ENCODE measurements at regions not wholly inside any gene's neighbourhood (a gene's known extent, or its start where the extent isn't known, plus 50 kb on each side); places are given as distances from the start of the nearest gene placed in this dataset.
"Not testable (repeated sequence)": the region's sequence is repeated elsewhere in the genome, so short reads cannot be mapped to it uniquely, and the experiment has no call there.

DNA sequence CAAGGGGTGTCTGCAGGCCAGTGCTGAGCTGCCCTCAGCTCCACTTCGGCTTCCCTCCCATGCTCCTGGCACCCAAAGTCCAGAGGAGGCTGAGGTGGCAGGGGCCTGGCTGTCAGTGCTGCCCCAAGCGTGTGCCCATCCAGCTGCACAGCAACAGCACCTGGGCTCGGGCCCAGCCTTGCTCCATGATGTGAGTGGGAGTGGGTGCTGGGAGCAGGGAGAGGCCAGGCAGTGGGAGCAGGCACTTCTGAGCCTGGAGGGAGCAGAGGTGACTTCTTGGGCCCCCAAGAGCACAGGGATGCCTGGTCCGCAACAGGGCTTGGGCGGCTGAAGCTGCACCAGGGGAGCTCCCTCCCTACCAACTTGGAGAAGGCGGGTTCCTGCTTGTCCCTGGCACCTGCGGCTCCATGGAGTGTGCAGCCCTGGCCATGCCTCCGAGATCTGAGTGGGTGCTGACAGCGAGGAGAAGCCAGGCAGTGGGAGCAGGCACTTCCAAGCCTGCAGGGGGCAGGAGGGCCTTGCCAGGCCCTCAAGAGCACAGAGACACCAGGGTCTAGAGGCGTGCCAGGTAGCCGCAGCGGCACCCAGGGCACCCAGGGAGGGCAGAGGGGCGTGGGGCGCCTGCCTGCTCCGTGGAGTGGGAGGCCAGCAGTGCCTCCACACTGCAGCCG lies 366.7 kb upstream of the SGO1 start:
- no peak for ATAC-seq
- TF ChIP-seq OSR1 (CRISPR knock-in tag; IDR thresholded peaks at IDR 0.05) (no peak), ZC3H10 (CRISPR knock-in tag; IDR thresholded peaks at IDR 0.05) (no peak), ISL1 (CRISPR knock-in tag; IDR thresholded peaks at IDR 0.05) (no peak)

DNA sequence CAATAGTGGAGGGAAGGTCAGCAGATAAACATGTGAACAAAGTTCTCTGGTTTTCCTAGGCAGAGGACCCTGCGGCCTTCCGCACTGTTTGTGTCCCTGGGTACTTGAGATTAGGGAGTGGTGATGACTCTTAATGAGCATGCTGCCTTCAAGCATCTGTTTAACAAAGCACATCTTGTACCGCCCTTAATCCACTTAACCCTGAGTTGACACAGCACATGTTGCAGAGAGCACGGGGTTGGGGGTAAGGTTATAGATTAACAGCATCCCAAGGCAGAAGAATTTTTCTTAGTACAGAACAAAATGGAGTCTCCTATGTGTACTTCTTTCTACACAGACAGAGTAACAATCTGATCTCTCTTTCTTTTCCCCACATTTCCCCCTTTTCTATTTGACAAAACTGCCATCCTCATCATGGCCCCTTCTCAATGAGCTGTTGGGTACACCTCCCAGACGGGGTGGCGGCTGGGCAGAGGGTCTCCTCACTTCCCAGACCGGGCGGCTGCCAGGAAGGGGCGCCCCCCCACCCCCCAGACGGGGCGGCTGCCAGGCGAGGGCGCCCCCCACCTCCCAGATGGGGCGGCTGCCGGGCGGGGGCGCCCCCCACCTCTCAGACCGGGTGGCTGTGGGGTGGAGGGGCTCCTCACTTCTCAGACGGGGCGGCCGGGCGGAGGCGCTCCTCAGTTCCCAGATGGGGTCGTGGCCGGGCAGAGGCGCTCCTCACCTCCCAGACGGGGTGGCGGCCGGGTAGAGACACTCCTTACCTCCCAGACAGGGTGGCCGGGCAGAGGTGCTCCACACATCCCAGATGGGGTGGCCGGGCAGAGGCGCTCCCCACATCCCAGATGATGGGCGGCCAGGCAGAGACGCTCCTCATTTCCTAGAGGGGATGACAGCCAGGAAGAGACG lies 361.6 kb upstream of the SGO1 start:
- not testable (repeated sequence) for ATAC-seq

DNA sequence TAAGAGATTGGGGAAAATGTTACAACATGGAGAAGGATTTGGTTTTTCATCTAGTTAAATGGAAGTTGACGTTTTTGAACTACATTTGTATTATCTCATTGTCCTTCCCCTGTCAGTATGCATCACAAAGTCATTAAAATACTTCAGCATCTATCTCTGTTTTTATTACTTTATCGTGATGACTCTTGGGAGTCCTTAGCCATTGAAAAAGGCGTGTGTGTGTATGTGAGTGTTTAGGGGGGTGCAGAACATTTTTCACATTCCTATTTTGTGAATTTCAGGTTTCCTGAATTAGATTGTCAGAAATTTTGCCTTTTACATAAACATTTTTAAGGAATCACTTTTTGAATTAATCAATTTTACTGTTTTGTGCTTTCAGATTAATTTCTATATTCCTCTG lies 360.6 kb upstream of the SGO1 start:
- ATAC-seq, result no peak
- peak; percentile 60 for TF ChIP-seq ISL1 (CRISPR knock-in tag; IDR thresholded peaks at IDR 0.05)
- TF ChIP-seq, protein P1, sequence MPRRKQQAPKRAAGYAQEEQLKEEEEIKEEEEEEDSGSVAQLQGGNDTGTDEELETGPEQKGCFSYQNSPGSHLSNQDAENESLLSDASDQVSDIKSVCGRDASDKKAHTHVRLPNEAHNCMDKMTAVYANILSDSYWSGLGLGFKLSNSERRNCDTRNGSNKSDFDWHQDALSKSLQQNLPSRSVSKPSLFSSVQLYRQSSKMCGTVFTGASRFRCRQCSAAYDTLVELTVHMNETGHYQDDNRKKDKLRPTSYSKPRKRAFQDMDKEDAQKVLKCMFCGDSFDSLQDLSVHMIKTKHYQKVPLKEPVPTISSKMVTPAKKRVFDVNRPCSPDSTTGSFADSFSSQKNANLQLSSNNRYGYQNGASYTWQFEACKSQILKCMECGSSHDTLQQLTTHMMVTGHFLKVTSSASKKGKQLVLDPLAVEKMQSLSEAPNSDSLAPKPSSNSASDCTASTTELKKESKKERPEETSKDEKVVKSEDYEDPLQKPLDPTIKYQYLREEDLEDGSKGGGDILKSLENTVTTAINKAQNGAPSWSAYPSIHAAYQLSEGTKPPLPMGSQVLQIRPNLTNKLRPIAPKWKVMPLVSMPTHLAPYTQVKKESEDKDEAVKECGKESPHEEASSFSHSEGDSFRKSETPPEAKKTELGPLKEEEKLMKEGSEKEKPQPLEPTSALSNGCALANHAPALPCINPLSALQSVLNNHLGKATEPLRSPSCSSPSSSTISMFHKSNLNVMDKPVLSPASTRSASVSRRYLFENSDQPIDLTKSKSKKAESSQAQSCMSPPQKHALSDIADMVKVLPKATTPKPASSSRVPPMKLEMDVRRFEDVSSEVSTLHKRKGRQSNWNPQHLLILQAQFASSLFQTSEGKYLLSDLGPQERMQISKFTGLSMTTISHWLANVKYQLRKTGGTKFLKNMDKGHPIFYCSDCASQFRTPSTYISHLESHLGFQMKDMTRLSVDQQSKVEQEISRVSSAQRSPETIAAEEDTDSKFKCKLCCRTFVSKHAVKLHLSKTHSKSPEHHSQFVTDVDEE (CRISPR knock-in tag; IDR thresholded peaks at IDR 0.05), result no peak

DNA sequence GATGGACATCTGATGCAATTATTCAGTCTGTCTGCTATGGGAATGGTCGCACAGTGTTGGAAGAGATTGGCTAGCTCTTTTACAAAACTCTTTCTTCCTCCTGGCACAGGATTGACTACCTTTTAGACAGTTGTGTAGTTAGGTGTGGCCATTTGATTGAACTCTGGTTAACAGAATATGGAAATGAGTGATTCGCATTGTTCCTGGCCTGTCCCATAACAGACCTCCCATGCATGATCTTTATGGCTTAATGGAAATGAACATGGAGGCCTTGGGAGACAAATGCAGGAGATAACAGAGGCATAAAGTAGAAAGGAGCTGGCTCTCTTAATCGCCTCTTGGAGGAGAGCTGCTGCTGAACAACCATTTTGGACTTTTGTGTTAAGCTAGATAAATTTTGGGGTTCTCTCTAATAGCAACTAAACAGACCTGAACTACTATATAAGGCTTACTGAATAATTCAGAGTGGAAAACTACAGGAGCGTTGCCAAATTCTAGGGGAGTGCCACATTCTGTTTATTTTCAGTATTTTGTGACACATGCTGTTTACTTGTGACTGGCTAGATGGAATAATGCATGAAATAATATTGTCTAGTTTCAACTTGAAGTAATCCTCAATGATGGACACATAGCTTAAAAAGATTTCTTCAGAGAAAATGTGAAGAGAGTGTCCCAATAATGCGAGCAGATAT lies 357.7 kb upstream of the SGO1 start:
- TF ChIP-seq, protein P2, sequence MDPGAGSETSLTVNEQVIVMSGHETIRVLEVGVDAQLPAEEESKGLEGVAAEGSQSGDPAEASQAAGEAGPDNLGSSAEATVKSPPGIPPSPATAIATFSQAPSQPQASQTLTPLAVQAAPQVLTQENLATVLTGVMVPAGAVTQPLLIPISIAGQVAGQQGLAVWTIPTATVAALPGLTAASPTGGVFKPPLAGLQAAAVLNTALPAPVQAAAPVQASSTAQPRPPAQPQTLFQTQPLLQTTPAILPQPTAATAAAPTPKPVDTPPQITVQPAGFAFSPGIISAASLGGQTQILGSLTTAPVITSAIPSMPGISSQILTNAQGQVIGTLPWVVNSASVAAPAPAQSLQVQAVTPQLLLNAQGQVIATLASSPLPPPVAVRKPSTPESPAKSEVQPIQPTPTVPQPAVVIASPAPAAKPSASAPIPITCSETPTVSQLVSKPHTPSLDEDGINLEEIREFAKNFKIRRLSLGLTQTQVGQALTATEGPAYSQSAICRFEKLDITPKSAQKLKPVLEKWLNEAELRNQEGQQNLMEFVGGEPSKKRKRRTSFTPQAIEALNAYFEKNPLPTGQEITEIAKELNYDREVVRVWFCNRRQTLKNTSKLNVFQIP (CRISPR knock-in tag; IDR thresholded peaks at IDR 0.05; ENCODE audit: borderline replicate concordance, low read depth), result no peak
- no peak for TF ChIP-seq TCF4 (CRISPR knock-in tag; IDR thresholded peaks at IDR 0.05; ENCODE audit: borderline replicate concordance)
- TF ChIP-seq, protein P3, sequence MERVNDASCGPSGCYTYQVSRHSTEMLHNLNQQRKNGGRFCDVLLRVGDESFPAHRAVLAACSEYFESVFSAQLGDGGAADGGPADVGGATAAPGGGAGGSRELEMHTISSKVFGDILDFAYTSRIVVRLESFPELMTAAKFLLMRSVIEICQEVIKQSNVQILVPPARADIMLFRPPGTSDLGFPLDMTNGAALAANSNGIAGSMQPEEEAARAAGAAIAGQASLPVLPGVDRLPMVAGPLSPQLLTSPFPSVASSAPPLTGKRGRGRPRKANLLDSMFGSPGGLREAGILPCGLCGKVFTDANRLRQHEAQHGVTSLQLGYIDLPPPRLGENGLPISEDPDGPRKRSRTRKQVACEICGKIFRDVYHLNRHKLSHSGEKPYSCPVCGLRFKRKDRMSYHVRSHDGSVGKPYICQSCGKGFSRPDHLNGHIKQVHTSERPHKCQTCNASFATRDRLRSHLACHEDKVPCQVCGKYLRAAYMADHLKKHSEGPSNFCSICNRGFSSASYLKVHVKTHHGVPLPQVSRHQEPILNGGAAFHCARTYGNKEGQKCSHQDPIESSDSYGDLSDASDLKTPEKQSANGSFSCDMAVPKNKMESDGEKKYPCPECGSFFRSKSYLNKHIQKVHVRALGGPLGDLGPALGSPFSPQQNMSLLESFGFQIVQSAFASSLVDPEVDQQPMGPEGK (CRISPR knock-in tag; IDR thresholded peaks at IDR 0.05; ENCODE audit: borderline replicate concordance), result no peak
- no peak for TF ChIP-seq RARB (CRISPR knock-in tag; IDR thresholded peaks at IDR 0.05)
- no peak for TF ChIP-seq ZC3H10 (CRISPR knock-in tag; IDR thresholded peaks at IDR 0.05)
- TF ChIP-seq, protein P4, sequence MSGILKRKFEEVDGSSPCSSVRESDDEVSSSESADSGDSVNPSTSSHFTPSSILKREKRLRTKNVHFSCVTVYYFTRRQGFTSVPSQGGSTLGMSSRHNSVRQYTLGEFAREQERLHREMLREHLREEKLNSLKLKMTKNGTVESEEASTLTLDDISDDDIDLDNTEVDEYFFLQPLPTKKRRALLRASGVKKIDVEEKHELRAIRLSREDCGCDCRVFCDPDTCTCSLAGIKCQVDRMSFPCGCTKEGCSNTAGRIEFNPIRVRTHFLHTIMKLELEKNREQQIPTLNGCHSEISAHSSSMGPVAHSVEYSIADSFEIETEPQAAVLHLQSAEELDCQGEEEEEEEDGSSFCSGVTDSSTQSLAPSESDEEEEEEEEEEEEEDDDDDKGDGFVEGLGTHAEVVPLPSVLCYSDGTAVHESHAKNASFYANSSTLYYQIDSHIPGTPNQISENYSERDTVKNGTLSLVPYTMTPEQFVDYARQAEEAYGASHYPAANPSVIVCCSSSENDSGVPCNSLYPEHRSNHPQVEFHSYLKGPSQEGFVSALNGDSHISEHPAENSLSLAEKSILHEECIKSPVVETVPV (CRISPR knock-in tag; IDR thresholded peaks at IDR 0.05), result no peak
- no peak for ATAC-seq

DNA sequence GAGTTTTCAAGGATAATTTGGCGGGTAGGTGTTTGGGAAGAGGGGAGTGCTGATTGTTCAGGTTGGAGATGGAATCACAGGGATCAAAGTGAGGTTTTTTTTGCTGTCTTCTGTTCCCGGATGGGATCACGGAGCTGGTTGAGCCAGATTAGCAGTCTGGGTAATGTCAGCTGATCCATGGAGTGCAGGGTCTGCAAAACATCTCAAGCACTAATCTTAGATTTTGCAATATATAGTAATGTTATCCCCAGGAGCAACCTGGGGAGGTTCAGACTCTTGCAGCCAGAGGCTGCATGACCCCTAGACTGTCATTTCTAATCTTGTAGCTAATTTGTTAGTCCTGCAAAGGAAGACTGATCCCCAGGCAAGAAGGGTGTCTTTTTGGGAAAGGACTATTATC lies 354.1 kb upstream of the SGO1 start:
- ATAC-seq, result no peak
- TF ChIP-seq, protein P1 (CRISPR knock-in tag; IDR thresholded peaks at IDR 0.05), result no peak
- TF ChIP-seq, protein P3 (CRISPR knock-in tag; IDR thresholded peaks at IDR 0.05; ENCODE audit: borderline replicate concordance), result no peak
- no peak for TF ChIP-seq ISL1 (CRISPR knock-in tag; IDR thresholded peaks at IDR 0.05)
- TF ChIP-seq OSR1 (CRISPR knock-in tag; IDR thresholded peaks at IDR 0.05), result no peak
- TF ChIP-seq GLIS3 (CRISPR knock-in tag; IDR thresholded peaks at IDR 0.05), result no peak
- no peak for TF ChIP-seq ZNF70 (CRISPR knock-in tag; IDR thresholded peaks at IDR 0.05)
- no peak for TF ChIP-seq ZNF565 (CRISPR knock-in tag; conservative IDR thresholded peaks at IDR 0.05; ENCODE audit: low read depth)
- TF ChIP-seq ZFP30 (CRISPR knock-in tag; IDR thresholded peaks at IDR 0.05), result no peak
- no peak for TF ChIP-seq ESRRG (CRISPR knock-in tag; IDR thresholded peaks at IDR 0.05)
- TF ChIP-seq BACH2 (CRISPR knock-in tag; IDR thresholded peaks at IDR 0.05; ENCODE audit: borderline replicate concordance), result no peak
- no peak for TF ChIP-seq CSDC2 (CRISPR knock-in tag; IDR thresholded peaks at IDR 0.05)
- TF ChIP-seq SNAI2 (CRISPR knock-in tag; IDR thresholded peaks at IDR 0.05), result no peak
- TF ChIP-seq TOX (CRISPR knock-in tag; IDR thresholded peaks at IDR 0.05; ENCODE audit: borderline replicate concordance), result no peak
- no peak for TF ChIP-seq ZNF8 (CRISPR knock-in tag; IDR thresholded peaks at IDR 0.05)
- TF ChIP-seq TCF4 (CRISPR knock-in tag; IDR thresholded peaks at IDR 0.05; ENCODE audit: borderline replicate concordance), result no peak

Measured in SK-N-SH treated with all-trans-retinoic acid at 6 μM for 48 hours (cell line).